IMR-90 (cell line): ENCODE measurements at regions not wholly inside any gene's neighbourhood (a gene's known extent, or its start where the extent isn't known, plus 50 kb on each side); places are given as distances from the start of the nearest gene placed in this dataset.

ENCODE experiments used
- ATAC-seq: fragments of 200-7000 bp; cut with Tn5 transposase; 2 replicates; pipeline ENCODE4 v1.9.1; 2020; ENCODE audit warnings: low read depth, mild to moderate bottlenecking, moderate library complexity
- BruUV-seq: library from RNA; stranded (reverse); fragments of 400-500 nt; replicated peaks from 2 replicates; lab custom pipeline; 2021; lab: Mats Ljungman, UMichigan
- CTCF ChIA-PET: fragments of 300-600 bp; formaldehyde crosslinking; extraction: SDS; loops from one replicate; lab custom pipeline; 2021; ENCODE audit warnings: antibody characterized with exemption; lab: Yijun Ruan, JAX
- POLR2A ChIA-PET: fragments of 300-600 bp; sonication (Branson Sonifier 250); formaldehyde crosslinking; loops from one replicate; lab custom pipeline; 2022; ENCODE audit warnings: antibody characterized with exemption; ENCODE audit not compliant: unreplicated experiment; lab: Charles Lee
- DNase-seq: peaks from one replicate; pipeline ENCODE4 v3.0.0; 2013
- H2AFZ ChIP-seq: replicated peaks from 2 replicates; pipeline ENCODE3; 2013; ENCODE audit warnings: low read length, mild to moderate bottlenecking; ENCODE audit not compliant: poor library complexity
- H2AK5ac ChIP-seq: 2 replicates; pipeline ENCODE4 v1.6.1; 2013; ENCODE audit warnings: low read depth, low read length, inconsistent platforms
- H2AK9ac ChIP-seq: replicated peaks from 2 replicates; pipeline ENCODE3; 2013; ENCODE audit warnings: mild to moderate bottlenecking, low read depth, low read length, moderate library complexity; ENCODE audit not compliant: poor library complexity
- H2BK120ac ChIP-seq: 2 replicates; pipeline ENCODE4 v1.6.1; 2013; ENCODE audit warnings: low read depth, low read length, inconsistent platforms
- H2BK15ac ChIP-seq: 3 replicates; pipeline ENCODE4 v1.6.1; 2013; ENCODE audit warnings: low read depth, low read length, inconsistent platforms
- H2BK20ac ChIP-seq: 2 replicates; pipeline ENCODE4 v1.6.1; 2013; ENCODE audit warnings: low read depth, mild to moderate bottlenecking, inconsistent platforms, low read length, moderate library complexity
- H2BK5ac ChIP-seq: 2 replicates; pipeline ENCODE4 v1.6.1; 2013; ENCODE audit warnings: mild to moderate bottlenecking, low read depth, low read length, inconsistent platforms; ENCODE audit not compliant: poor library complexity, severe bottlenecking
- H3K14ac ChIP-seq: replicated peaks from 2 replicates; pipeline ENCODE4 v1.6.1; 2013; ENCODE audit warnings: low read depth, low read length, inconsistent platforms
- H3K18ac ChIP-seq: 2 replicates; pipeline ENCODE4 v1.6.1; 2013; ENCODE audit warnings: low read depth, low read length, control low read depth
- H3K23ac ChIP-seq: 2 replicates; pipeline ENCODE4 v1.6.1; 2013; ENCODE audit warnings: low read depth, low read length, inconsistent platforms
- H3K27ac ChIP-seq: 2 replicates; pipeline ENCODE4 v1.5.1; 2013; ENCODE audit warnings: mild to moderate bottlenecking, control low read depth, low read length; ENCODE audit not compliant: insufficient read depth
- H3K27me3 ChIP-seq: 2 replicates; pipeline ENCODE4 v1.6.1; 2013; ENCODE audit warnings: low read length; ENCODE audit not compliant: control insufficient read depth, insufficient read depth
- H3K36me3 ChIP-seq: 2 replicates; pipeline ENCODE4 v1.6.1; 2013; ENCODE audit warnings: low read length, mixed read lengths; ENCODE audit not compliant: control insufficient read depth, insufficient read depth
- H3K4ac ChIP-seq: 2 replicates; pipeline ENCODE4 v1.6.1; 2013; ENCODE audit warnings: low read depth, low read length, inconsistent platforms
- H3K4me1 ChIP-seq: 2 replicates; pipeline ENCODE4 v1.6.1; 2013; ENCODE audit warnings: low read length, mixed read lengths; ENCODE audit not compliant: control insufficient read depth, insufficient read depth
- H3K4me2 ChIP-seq: 2 replicates; pipeline ENCODE4 v1.6.1; 2013; ENCODE audit warnings: low read depth, mild to moderate bottlenecking, control low read depth, low read length, moderate library complexity
- H3K4me3 ChIP-seq: 2 replicates; pipeline ENCODE4 v1.5.1; 2013; ENCODE audit warnings: low read depth, mild to moderate bottlenecking, control low read depth, low read length, moderate library complexity; ENCODE audit not compliant: insufficient read depth
- H3K56ac ChIP-seq: 2 replicates; pipeline ENCODE4 v1.6.1; 2013; ENCODE audit warnings: low read length, inconsistent platforms; ENCODE audit not compliant: insufficient read depth; ENCODE audit errors: extremely low read depth
- H3K79me1 ChIP-seq, 2 experiments: 2 replicates each; pipeline ENCODE4 v1.6.1; 2013; ENCODE audit warnings: low read length in 2 of 2, inconsistent platforms in 1 of 2, low read depth in 1 of 2
- H3K9ac ChIP-seq: 2 replicates; pipeline ENCODE4 v1.6.1; 2013; ENCODE audit warnings: low read depth, low read length, control low read depth
- H3K9me1 ChIP-seq: 2 replicates; pipeline ENCODE4 v1.6.1; 2013; ENCODE audit warnings: low read length, inconsistent platforms; ENCODE audit not compliant: insufficient read depth
- H3K9me3 ChIP-seq: 2 replicates; pipeline ENCODE4 v1.6.1; 2013; ENCODE audit warnings: low read length; ENCODE audit not compliant: control insufficient read depth, insufficient read depth
- H4K20me1 ChIP-seq: 2 replicates; pipeline ENCODE4 v1.6.1; 2013; ENCODE audit warnings: low read length, inconsistent platforms; ENCODE audit not compliant: insufficient read depth
- H4K5ac ChIP-seq: 2 replicates; pipeline ENCODE4 v1.6.1; 2013; ENCODE audit warnings: mild to moderate bottlenecking, low read depth, low read length, control low read depth
- H4K8ac ChIP-seq, 2 experiments: 2 replicates each; pipeline ENCODE4 v1.6.1; 2013; ENCODE audit warnings: low read depth in 2 of 2, low read length in 2 of 2, control low read depth in 1 of 2, inconsistent platforms in 1 of 2
- H4K91ac ChIP-seq: 2 replicates; pipeline ENCODE4 v1.6.1; 2013; ENCODE audit warnings: low read depth, low read length, inconsistent platforms; ENCODE audit not compliant: insufficient read depth
- CEBPB ChIP-seq: IDR thresholded peaks from 2 replicates; pipeline ENCODE4 v1.6.1; 2012; ENCODE audit warnings: low read depth, low read length, improper control_type of control experiment
- MXI1 ChIP-seq: IDR thresholded peaks from 2 replicates; pipeline ENCODE4 v1.6.1; 2012; ENCODE audit warnings: low read depth, mild to moderate bottlenecking, low read length, moderate library complexity, borderline replicate concordance
- RCOR1 ChIP-seq: IDR thresholded peaks from 2 replicates; pipeline ENCODE4 v1.6.1; 2012; ENCODE audit warnings: mild to moderate bottlenecking, low read length, improper control_type of control experiment; ENCODE audit not compliant: insufficient replicate concordance
- RFX5 ChIP-seq: IDR thresholded peaks from 2 replicates; pipeline ENCODE4 v1.8.0; 2012; ENCODE audit warnings: low read depth, mild to moderate bottlenecking, low read length, moderate library complexity
- WGBS, 2 experiments: methylation state at CpG; one replicate each; pipeline versions ENCODE4 v1.1.5 to v1.1.7; 2013; ENCODE audit warnings: missing lambda C conversion rate in 2 of 2; ENCODE audit not compliant: insufficient read length in 1 of 2; ENCODE audit errors: extremely low coverage in 2 of 2; 5-methylcytosine and 5-hydroxymethylcytosine counted together
- dilution Hi-C: fragments of 300-500 bp; cut with HindIII; formaldehyde crosslinking; loops from one replicate; pipeline ENCODE4 v1.14.3; 2018; ENCODE audit warnings: low sequenced_read_pairs; ENCODE audit not compliant: unreplicated experiment
- in situ Hi-C: fragments of 300-500 bp; cut with MboI; formaldehyde crosslinking; loops from 3 replicates; pipeline ENCODE4 v1.14.3; 2019; ENCODE audit warnings: low sequenced_read_pairs, inconsistent platforms, mixed read lengths
- intact Hi-C: fragments of 100-400 bp; cut with micrococcal nuclease; formaldehyde crosslinking; loops from 2 replicates; pipeline ENCODE4 v1.10.0; 2022
- TF ChIP-seq, protein P1 (sequence below): fragments of 150-350 bp; IDR thresholded peaks from 2 replicates; pipeline ENCODE4 v1.6.1; 2017; ENCODE audit warnings: mild to moderate bottlenecking, antibody characterized with exemption, low read length, low read depth
- TF ChIP-seq, protein P2 (sequence below): fragments of 150-350 bp; IDR thresholded peaks from 2 replicates; pipeline ENCODE4 v1.6.1; 2016; ENCODE audit warnings: low read depth, mild to moderate bottlenecking, low read length, moderate library complexity, borderline replicate concordance

DNA sequence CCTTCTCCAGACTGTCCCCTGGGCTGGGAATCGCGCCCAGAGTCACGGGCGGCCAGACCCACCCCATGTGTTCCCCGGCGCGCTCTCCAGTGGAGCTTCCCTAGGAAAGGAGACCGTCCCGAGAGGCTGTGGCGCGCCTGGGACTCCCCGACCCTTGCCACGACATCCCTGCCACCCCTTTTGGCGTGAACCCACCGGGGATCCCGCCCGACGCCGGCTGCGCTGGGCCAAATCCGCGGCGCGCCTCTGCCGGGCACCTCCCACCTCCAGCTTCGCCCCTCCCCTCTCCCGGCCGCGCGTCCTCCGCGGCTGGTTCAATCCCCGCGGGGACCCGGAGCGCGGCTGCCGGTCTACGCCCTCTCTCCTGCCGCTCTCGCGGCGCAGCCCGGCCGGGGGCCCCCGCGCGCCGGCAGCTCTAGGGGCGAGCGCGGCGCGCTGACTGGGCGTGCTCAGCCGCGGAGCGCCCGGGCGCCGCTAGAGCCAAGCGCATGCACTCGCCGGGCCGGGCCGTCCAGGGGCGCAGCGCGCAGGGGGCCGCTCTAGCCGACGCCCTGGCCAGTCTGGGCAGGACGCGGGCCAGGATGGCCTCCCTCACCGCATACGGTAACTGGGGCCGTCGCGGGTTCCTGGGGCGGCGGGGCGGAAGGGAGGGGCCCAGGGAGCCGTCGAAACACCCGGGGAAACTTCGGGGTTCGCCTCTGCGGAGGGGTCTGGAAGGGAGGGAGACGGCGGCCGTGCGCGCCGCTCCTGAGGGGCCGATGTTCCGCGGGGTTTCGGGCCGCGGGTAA, 77.4 kb upstream of the ANO4 start:
- Histone ChIP-seq H3K9me3 (no peaks in the 10 kb centered on the region), H3K18ac (no peak overlapping the region), H3K56ac (no peak overlapping the region), H3K23ac (no peak overlapping the region), H3K4me3 (peak overlapping the region; percentile 33), H4K8ac (no peak overlapping the region), H3K27me3 (peaks cover 28% of the 10 kb centered on the region), H2BK15ac (no peak overlapping the region), H4K91ac (no peak overlapping the region), H4K5ac (no peak overlapping the region), H3K14ac (no peak overlapping the region), H3K4me2 (peak overlapping the region; percentile 82), H2AK9ac (peak overlapping the region; percentile 57), H3K9ac (no peak overlapping the region), H3K4me1 (no peaks in the 10 kb centered on the region), H3K27ac (no peak overlapping the region), H2BK5ac (no peak overlapping the region), H2BK20ac (no peak overlapping the region), H2BK120ac (no peak overlapping the region), H2AFZ (peak overlapping the region; percentile 91), H3K36me3 (no peaks in the 10 kb centered on the region), H4K20me1 (no peaks in the 10 kb centered on the region), H3K79me1 (no peaks in the 10 kb centered on the region), H2AK5ac (no peak overlapping the region), H3K4ac (no peak overlapping the region), H3K9me1 (no peaks in the 10 kb centered on the region)
- BruUV-seq = no TSS peak
- DNase-seq (no peak), ATAC-seq (peak; percentile 88)
- WGBS, 2 experiments = 2% methylated on average over 37 of the region's 100 CpGs; no CpG with 5 or more reads in 1 of the 2 experiments
- POLR2A ChIA-PET = no interaction called here
- intact Hi-C loops = no loop called here
- in situ Hi-C loops = no loop called here
- no peak for TF ChIP-seq MXI1
- TF ChIP-seq RCOR1 = no peak
- no peak for TF ChIP-seq RFX5
- TF ChIP-seq, protein P1, sequence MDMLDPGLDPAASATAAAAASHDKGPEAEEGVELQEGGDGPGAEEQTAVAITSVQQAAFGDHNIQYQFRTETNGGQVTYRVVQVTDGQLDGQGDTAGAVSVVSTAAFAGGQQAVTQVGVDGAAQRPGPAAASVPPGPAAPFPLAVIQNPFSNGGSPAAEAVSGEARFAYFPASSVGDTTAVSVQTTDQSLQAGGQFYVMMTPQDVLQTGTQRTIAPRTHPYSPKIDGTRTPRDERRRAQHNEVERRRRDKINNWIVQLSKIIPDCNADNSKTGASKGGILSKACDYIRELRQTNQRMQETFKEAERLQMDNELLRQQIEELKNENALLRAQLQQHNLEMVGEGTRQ = no peak
- TF ChIP-seq, protein P2, sequence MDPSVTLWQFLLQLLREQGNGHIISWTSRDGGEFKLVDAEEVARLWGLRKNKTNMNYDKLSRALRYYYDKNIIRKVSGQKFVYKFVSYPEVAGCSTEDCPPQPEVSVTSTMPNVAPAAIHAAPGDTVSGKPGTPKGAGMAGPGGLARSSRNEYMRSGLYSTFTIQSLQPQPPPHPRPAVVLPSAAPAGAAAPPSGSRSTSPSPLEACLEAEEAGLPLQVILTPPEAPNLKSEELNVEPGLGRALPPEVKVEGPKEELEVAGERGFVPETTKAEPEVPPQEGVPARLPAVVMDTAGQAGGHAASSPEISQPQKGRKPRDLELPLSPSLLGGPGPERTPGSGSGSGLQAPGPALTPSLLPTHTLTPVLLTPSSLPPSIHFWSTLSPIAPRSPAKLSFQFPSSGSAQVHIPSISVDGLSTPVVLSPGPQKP = no peak
- no peak for TF ChIP-seq CEBPB
- dilution Hi-C loops = no loop called here
- CTCF ChIA-PET = no interaction called here
